ENCODE measurements at regions not wholly inside any gene's neighbourhood (a gene's known extent, or its start where the extent isn't known, plus 50 kb on each side); places are given as distances from the start of the nearest gene placed in this dataset.

DNA sequence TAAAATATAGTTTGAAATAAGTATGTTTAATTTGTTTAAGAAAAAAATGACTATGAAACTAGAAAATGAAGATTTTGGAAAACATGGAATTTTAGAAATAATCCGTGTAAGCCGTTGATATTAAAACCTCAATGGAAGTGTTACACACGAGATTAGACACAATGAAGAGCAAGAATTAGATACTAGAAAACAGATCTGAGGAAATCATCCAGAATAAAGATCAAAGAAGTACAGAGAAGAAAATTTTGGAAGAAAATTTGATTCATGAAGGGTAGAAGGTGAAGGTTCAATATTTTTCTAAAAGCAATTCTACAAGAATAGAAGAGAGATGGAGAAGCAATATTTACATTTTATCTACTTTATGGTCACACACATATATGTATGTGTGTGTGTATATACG is 52.5 kb upstream of the SATB1 start:
- TF ChIP-seq, protein P1, sequence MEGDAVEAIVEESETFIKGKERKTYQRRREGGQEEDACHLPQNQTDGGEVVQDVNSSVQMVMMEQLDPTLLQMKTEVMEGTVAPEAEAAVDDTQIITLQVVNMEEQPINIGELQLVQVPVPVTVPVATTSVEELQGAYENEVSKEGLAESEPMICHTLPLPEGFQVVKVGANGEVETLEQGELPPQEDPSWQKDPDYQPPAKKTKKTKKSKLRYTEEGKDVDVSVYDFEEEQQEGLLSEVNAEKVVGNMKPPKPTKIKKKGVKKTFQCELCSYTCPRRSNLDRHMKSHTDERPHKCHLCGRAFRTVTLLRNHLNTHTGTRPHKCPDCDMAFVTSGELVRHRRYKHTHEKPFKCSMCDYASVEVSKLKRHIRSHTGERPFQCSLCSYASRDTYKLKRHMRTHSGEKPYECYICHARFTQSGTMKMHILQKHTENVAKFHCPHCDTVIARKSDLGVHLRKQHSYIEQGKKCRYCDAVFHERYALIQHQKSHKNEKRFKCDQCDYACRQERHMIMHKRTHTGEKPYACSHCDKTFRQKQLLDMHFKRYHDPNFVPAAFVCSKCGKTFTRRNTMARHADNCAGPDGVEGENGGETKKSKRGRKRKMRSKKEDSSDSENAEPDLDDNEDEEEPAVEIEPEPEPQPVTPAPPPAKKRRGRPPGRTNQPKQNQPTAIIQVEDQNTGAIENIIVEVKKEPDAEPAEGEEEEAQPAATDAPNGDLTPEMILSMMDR (IDR thresholded peaks at IDR 0.05), result no peak
- no peak for TF ChIP-seq POLR2A (IDR thresholded peaks at IDR 0.05)
